ENCODE measurements at regions not wholly inside any gene's neighbourhood (a gene's known extent, or its start where the extent isn't known, plus 50 kb on each side); places are given as distances from the start of the nearest gene placed in this dataset.

GRCh38 chr9:8025551-8025950, 226.0 kb upstream of the DMAC1 start:
- no peaks in the 10 kb centered on the region for H3K9me3 ChIP-seq (ENCODE audit: control insufficient read depth, insufficient read depth, low read length)
- no peak overlapping the region for H3K27ac ChIP-seq (ENCODE audit: low read depth, low read length)
- H3K4me1 ChIP-seq (ENCODE audit: control insufficient read depth, insufficient read depth, low read length) = no peaks in the 10 kb centered on the region
- no peak for DNase-seq (ENCODE audit: low read depth in 4 of 6, low spot score in 6 of 6)
- H3K4me3 ChIP-seq (ENCODE audit: low read depth, low read length) = no peak overlapping the region
- no peaks in the 10 kb centered on the region for H3K36me3 ChIP-seq (ENCODE audit: control insufficient read depth, insufficient read depth, low read length)
- WGBS (ENCODE audit: insufficient coverage) = no CpG with 5 or more reads among the region's 2 CpGs
- no peaks in the 10 kb centered on the region for H3K27me3 ChIP-seq (ENCODE audit: control insufficient read depth, insufficient read depth, low read length)

- no CpG with 5 or more reads among the region's 1 CpG for WGBS (ENCODE audit: insufficient coverage)
- H3K36me3 ChIP-seq (ENCODE audit: control insufficient read depth, insufficient read depth, low read length) = no peaks in the 10 kb centered on the region
These were observed 220.6 kb upstream of the DMAC1 start for GRCh38 chr9:8020186-8020585.

GRCh38 chr9:8019636-8020035, 220.1 kb upstream of the DMAC1 start:
- H3K4me3 ChIP-seq (ENCODE audit: low read depth, low read length) = no peak overlapping the region
- no peak overlapping the region for H3K27ac ChIP-seq (ENCODE audit: low read depth, low read length)
- no peaks in the 10 kb centered on the region for H3K27me3 ChIP-seq (ENCODE audit: control insufficient read depth, insufficient read depth, low read length)
- H3K4me1 ChIP-seq (ENCODE audit: control insufficient read depth, insufficient read depth, low read length) = no peaks in the 10 kb centered on the region
- no peak for DNase-seq (ENCODE audit: low read depth in 4 of 6, low spot score in 6 of 6)
- H3K36me3 ChIP-seq (ENCODE audit: control insufficient read depth, insufficient read depth, low read length) = no peaks in the 10 kb centered on the region
- no peaks in the 10 kb centered on the region for H3K9me3 ChIP-seq (ENCODE audit: control insufficient read depth, insufficient read depth, low read length)
- WGBS (ENCODE audit: insufficient coverage) = no CpG with 5 or more reads among the region's 3 CpGs

More at GRCh38 chr9:8020186-8020585, 220.6 kb upstream of the DMAC1 start:
- DNase-seq (ENCODE audit: low read depth in 4 of 6, low spot score in 6 of 6) = peak in 2 of 6 donors; percentile 9 to 80
- no peak overlapping the region for H3K4me3 ChIP-seq (ENCODE audit: low read depth, low read length)
- no peak overlapping the region for H3K27ac ChIP-seq (ENCODE audit: low read depth, low read length)
- H3K4me1 ChIP-seq (ENCODE audit: control insufficient read depth, insufficient read depth, low read length) = no peaks in the 10 kb centered on the region
- H3K27me3 ChIP-seq (ENCODE audit: control insufficient read depth, insufficient read depth, low read length) = no peaks in the 10 kb centered on the region
- no peaks in the 10 kb centered on the region for H3K9me3 ChIP-seq (ENCODE audit: control insufficient read depth, insufficient read depth, low read length)

GRCh38 chr9:8014997-8015682, 215.6 kb upstream of the DMAC1 start:
- 100% methylated on average over 1 of the region's 2 CpGs for WGBS (ENCODE audit: insufficient coverage)
- no peak overlapping the region for H3K27ac ChIP-seq (ENCODE audit: low read depth, low read length)
- H3K27me3 ChIP-seq (ENCODE audit: control insufficient read depth, insufficient read depth, low read length) = no peaks in the 10 kb centered on the region
- H3K9me3 ChIP-seq (ENCODE audit: control insufficient read depth, insufficient read depth, low read length) = no peaks in the 10 kb centered on the region
- no peak overlapping the region for H3K4me3 ChIP-seq (ENCODE audit: low read depth, low read length)
- no peaks in the 10 kb centered on the region for H3K36me3 ChIP-seq (ENCODE audit: control insufficient read depth, insufficient read depth, low read length)
- H3K4me1 ChIP-seq (ENCODE audit: control insufficient read depth, insufficient read depth, low read length) = no peaks in the 10 kb centered on the region
- peak in 1 of 6 donors; percentile 61 for DNase-seq (ENCODE audit: low read depth in 4 of 6, low spot score in 6 of 6)

GRCh38 chr9:8012986-8013385, 213.4 kb upstream of the DMAC1 start:
- no peak for DNase-seq (ENCODE audit: low read depth in 4 of 6, low spot score in 6 of 6)
- Histone ChIP-seq H3K9me3 (ENCODE audit: control insufficient read depth, insufficient read depth, low read length) (no peaks in the 10 kb centered on the region), H3K4me3 (ENCODE audit: low read depth, low read length) (no peak overlapping the region), H3K27me3 (ENCODE audit: control insufficient read depth, insufficient read depth, low read length) (no peaks in the 10 kb centered on the region), H3K27ac (ENCODE audit: low read depth, low read length) (no peak overlapping the region), H3K4me1 (ENCODE audit: control insufficient read depth, insufficient read depth, low read length) (no peaks in the 10 kb centered on the region), H3K36me3 (ENCODE audit: control insufficient read depth, insufficient read depth, low read length) (no peaks in the 10 kb centered on the region)
- WGBS (ENCODE audit: insufficient coverage) = 82% methylated on average over 4 of the region's 6 CpGs

- 20% methylated on average over 1 of the region's 1 CpG for WGBS (ENCODE audit: insufficient coverage)
- peak in 2 of 6 donors; percentile 24 to 49 for DNase-seq (ENCODE audit: low read depth in 4 of 6, low spot score in 6 of 6)
- H3K36me3 ChIP-seq (ENCODE audit: control insufficient read depth, insufficient read depth, low read length) = no peaks in the 10 kb centered on the region
- no peak overlapping the region for H3K27ac ChIP-seq (ENCODE audit: low read depth, low read length)
- H3K9me3 ChIP-seq (ENCODE audit: control insufficient read depth, insufficient read depth, low read length) = no peaks in the 10 kb centered on the region
- H3K4me1 ChIP-seq (ENCODE audit: control insufficient read depth, insufficient read depth, low read length) = no peaks in the 10 kb centered on the region
- no peak overlapping the region for H3K4me3 ChIP-seq (ENCODE audit: low read depth, low read length)
- no peaks in the 10 kb centered on the region for H3K27me3 ChIP-seq (ENCODE audit: control insufficient read depth, insufficient read depth, low read length)
These were observed 212.4 kb upstream of the DMAC1 start for GRCh38 chr9:8011974-8012373.

- H3K27me3 ChIP-seq (ENCODE audit: control insufficient read depth, insufficient read depth, low read length) = no peaks in the 10 kb centered on the region
- no peak overlapping the region for H3K27ac ChIP-seq (ENCODE audit: low read depth, low read length)
- H3K4me1 ChIP-seq (ENCODE audit: control insufficient read depth, insufficient read depth, low read length) = no peaks in the 10 kb centered on the region
- no peak overlapping the region for H3K4me3 ChIP-seq (ENCODE audit: low read depth, low read length)
- DNase-seq (ENCODE audit: low read depth in 4 of 6, low spot score in 6 of 6) = no peak
- 85% methylated on average over 1 of the region's 1 CpG for WGBS (ENCODE audit: insufficient coverage)
- H3K9me3 ChIP-seq (ENCODE audit: control insufficient read depth, insufficient read depth, low read length) = no peaks in the 10 kb centered on the region
- no peaks in the 10 kb centered on the region for H3K36me3 ChIP-seq (ENCODE audit: control insufficient read depth, insufficient read depth, low read length)
These were observed 197.0 kb upstream of the DMAC1 start for GRCh38 chr9:7996558-7996957.

- Histone ChIP-seq H3K27me3 (ENCODE audit: control insufficient read depth, insufficient read depth, low read length) (no peaks in the 10 kb centered on the region), H3K4me3 (ENCODE audit: low read depth, low read length) (no peak overlapping the region), H3K36me3 (ENCODE audit: control insufficient read depth, insufficient read depth, low read length) (no peaks in the 10 kb centered on the region), H3K4me1 (ENCODE audit: control insufficient read depth, insufficient read depth, low read length) (no peaks in the 10 kb centered on the region), H3K9me3 (ENCODE audit: control insufficient read depth, insufficient read depth, low read length) (no peaks in the 10 kb centered on the region), H3K27ac (ENCODE audit: low read depth, low read length) (no peak overlapping the region)
- DNase-seq (ENCODE audit: low read depth in 4 of 6, low spot score in 6 of 6) = no peak
- no CpG with 5 or more reads among the region's 1 CpG for WGBS (ENCODE audit: insufficient coverage)
These were observed 189.2 kb upstream of the DMAC1 start for GRCh38 chr9:7988644-7989280.

GRCh38 chr9:7984692-7985091, 185.1 kb upstream of the DMAC1 start:
- H3K36me3 ChIP-seq (ENCODE audit: control insufficient read depth, insufficient read depth, low read length) = no peaks in the 10 kb centered on the region
- no peaks in the 10 kb centered on the region for H3K9me3 ChIP-seq (ENCODE audit: control insufficient read depth, insufficient read depth, low read length)
- DNase-seq (ENCODE audit: low read depth in 4 of 6, low spot score in 6 of 6) = peak in 1 of 6 donors; percentile 82

GRCh38 chr9:7984203-7984602, 184.6 kb upstream of the DMAC1 start:
- Histone ChIP-seq H3K4me1 (ENCODE audit: control insufficient read depth, insufficient read depth, low read length) (peaks cover 3% of the 10 kb centered on the region), H3K36me3 (ENCODE audit: control insufficient read depth, insufficient read depth, low read length) (no peaks in the 10 kb centered on the region), H3K4me3 (ENCODE audit: low read depth, low read length) (no peak overlapping the region), H3K27ac (ENCODE audit: low read depth, low read length) (no peak overlapping the region), H3K27me3 (ENCODE audit: control insufficient read depth, insufficient read depth, low read length) (no peaks in the 10 kb centered on the region), H3K9me3 (ENCODE audit: control insufficient read depth, insufficient read depth, low read length) (no peaks in the 10 kb centered on the region)
- no CpG with 5 or more reads among the region's 2 CpGs for WGBS (ENCODE audit: insufficient coverage)
- no peak for DNase-seq (ENCODE audit: low read depth in 4 of 6, low spot score in 6 of 6)

More at GRCh38 chr9:7984692-7985091, 185.1 kb upstream of the DMAC1 start:
- WGBS (ENCODE audit: insufficient coverage) = 76% methylated on average over 2 of the region's 5 CpGs
- no peak overlapping the region for H3K4me3 ChIP-seq (ENCODE audit: low read depth, low read length)
- H3K27me3 ChIP-seq (ENCODE audit: control insufficient read depth, insufficient read depth, low read length) = no peaks in the 10 kb centered on the region
- H3K4me1 ChIP-seq (ENCODE audit: control insufficient read depth, insufficient read depth, low read length) = peaks cover 3% of the 10 kb centered on the region
- no peak overlapping the region for H3K27ac ChIP-seq (ENCODE audit: low read depth, low read length)

All from spinal cord (tissue), 9 donors.